A549 (cell line): ENCODE measurements at regions not wholly inside any gene's neighbourhood (a gene's known extent, or its start where the extent isn't known, plus 50 kb on each side); places are given as distances from the start of the nearest gene placed in this dataset.
"Not testable (repeated sequence)": the region's sequence is repeated elsewhere in the genome, so short reads cannot be mapped to it uniquely, and the experiment has no call there.

ENCODE experiments used
- ATAC-seq, 2 experiments: fragments of 200-7000 bp in 1 of 2; fragments of >200 bp in 1 of 2; cut with Nextera tagmentation in 1 of 2; cut with Tn5 transposase in 1 of 2; 3 replicates each; pipeline versions ENCODE4 v1.8.0 to v1.9.1; 2018 to 2020; ENCODE audit warnings: mild to moderate bottlenecking in 1 of 2, moderate library complexity in 1 of 2
- CTCF ChIA-PET: fragments of 300-600 bp; sonication (Branson Sonifier 250); formaldehyde crosslinking; extraction: SDS; loops from one replicate; lab custom pipeline; 2021; ENCODE audit warnings: antibody characterized with exemption, inconsistent platforms; lab: Yijun Ruan, JAX
- POLR2A ChIA-PET: fragments of 350-600 bp; formaldehyde crosslinking; extraction: SDS; loops from one replicate; lab custom pipeline; 2021; ENCODE audit warnings: antibody characterized with exemption, inconsistent platforms; lab: Yijun Ruan, JAX
- DNase-seq, 2 experiments: peaks; one replicate each; pipeline versions ENCODE4 v3.0.0 to v3.0.0-alpha.2; 2011 to 2016; ENCODE audit warnings: low read depth in 1 of 2, low spot score in 1 of 2
- FAIRE-seq: peaks from 2 replicates; lab custom pipeline; 2011; peaks lifted over from hg19 to GRCh38; lab: Jason Lieb, UNC
- H3K27ac ChIP-seq, 2 experiments: fragments of >200 bp; sonication (Bioruptor Twin); formaldehyde crosslinking; 3 replicates each; pipeline ENCODE4 v1.5.1; 2016 to 2017
- H3K4me1 ChIP-seq: fragments of >200 bp; sonication (Bioruptor Twin); formaldehyde crosslinking; 3 replicates; pipeline ENCODE4 v1.6.1; 2016
- H3K4me2 ChIP-seq: fragments of >200 bp; sonication (Bioruptor Twin); formaldehyde crosslinking; 3 replicates; pipeline ENCODE4 v1.6.1; 2016
- H3K4me3 ChIP-seq: fragments of >200 bp; sonication (Bioruptor Twin); formaldehyde crosslinking; 3 replicates; pipeline ENCODE4 v1.5.1; 2016
- H3K9me3 ChIP-seq: fragments of >200 bp; sonication (Bioruptor Twin); formaldehyde crosslinking; 3 replicates; pipeline ENCODE4 v1.6.1; 2016
- BCL3 ChIP-seq: fragments of >200 bp; sonication (Bioruptor Twin); formaldehyde crosslinking; IDR thresholded peaks from 3 replicates; pipeline ENCODE4 v1.6.1; 2016
- CBX2 ChIP-seq: fragments of 200-600 bp; sonication (generic); IDR thresholded peaks from 2 replicates; pipeline ENCODE4 v1.6.1; 2016; ENCODE audit warnings: low read depth, mild to moderate bottlenecking, borderline replicate concordance
- CBX8 ChIP-seq: fragments of 200-600 bp; sonication (generic); IDR thresholded peaks from 2 replicates; pipeline ENCODE4 v1.6.1; 2016
- CHD4 ChIP-seq: fragments of 200-600 bp; sonication (generic); IDR thresholded peaks from 2 replicates; pipeline ENCODE4 v1.6.1; 2016; ENCODE audit warnings: antibody characterized with exemption, mild to moderate bottlenecking, borderline replicate concordance
- EP300 ChIP-seq, 2 experiments: fragments of >200 bp; sonication (Bioruptor Twin); formaldehyde crosslinking; IDR thresholded peaks; 2 replicates in 1 of 2; 3 replicates in 1 of 2; pipeline ENCODE4 v1.6.1; 2016 to 2017
- ESRRA ChIP-seq: fragments of 150-350 bp; IDR thresholded peaks from 2 replicates; pipeline ENCODE4 v1.6.1; 2014; ENCODE audit warnings: mild to moderate bottlenecking, low read length, borderline replicate concordance
- FOSB ChIP-seq: fragments of 250-450 bp; sonication (Bioruptor Pico); IDR thresholded peaks from 2 replicates; pipeline ENCODE4 v1.5.0; 2020; ENCODE audit warnings: mild to moderate bottlenecking, moderate library complexity
- HDAC2 ChIP-seq: fragments of 200-600 bp; sonication (generic); IDR thresholded peaks from 2 replicates; pipeline ENCODE4 v1.6.1; 2016
- HEYL ChIP-seq: fragments of 250-450 bp; sonication (Bioruptor Pico); IDR thresholded peaks from 2 replicates; pipeline ENCODE4 v1.8.0; 2021; ENCODE audit warnings: mild to moderate bottlenecking, moderate library complexity
- HOXB13 ChIP-seq: fragments of 250-450 bp; sonication (Bioruptor Pico); IDR thresholded peaks from 2 replicates; pipeline ENCODE4 v1.5.0; 2020; ENCODE audit warnings: low read depth, mild to moderate bottlenecking, moderate library complexity
- HOXB5 ChIP-seq: fragments of 250-450 bp; sonication (Bioruptor Pico); IDR thresholded peaks from 2 replicates; pipeline ENCODE4 v1.5.0; 2020; ENCODE audit warnings: mild to moderate bottlenecking, moderate library complexity
- JUN ChIP-seq, 2 experiments: fragments of >200 bp; sonication (Bioruptor Twin); formaldehyde crosslinking; IDR thresholded peaks; 2 replicates in 1 of 2; 3 replicates in 1 of 2; pipeline ENCODE4 v1.6.1; 2016 to 2017
- JUNB ChIP-seq: fragments of >200 bp; sonication (Bioruptor Twin); formaldehyde crosslinking; IDR thresholded peaks from 2 replicates; pipeline ENCODE4 v1.6.1; 2016
- KDM1A ChIP-seq: fragments of 200-600 bp; sonication (generic); IDR thresholded peaks from 2 replicates; pipeline ENCODE4 v1.6.1; 2016; ENCODE audit warnings: low read depth, mild to moderate bottlenecking
- MAFK ChIP-seq: fragments of 450-650 bp; IDR thresholded peaks from 2 replicates; pipeline ENCODE4 v1.6.1; 2014; ENCODE audit not compliant: partially characterized antibody
- MYC ChIP-seq: IDR thresholded peaks from 2 replicates; pipeline ENCODE4 v1.6.1; 2012; ENCODE audit warnings: mild to moderate bottlenecking, inconsistent platforms, low read length, improper control_type of control experiment, borderline replicate concordance
- NR3C1 ChIP-seq: fragments of >200 bp; sonication (Bioruptor Twin); formaldehyde crosslinking; IDR thresholded peaks from 3 replicates; pipeline ENCODE4 v1.6.1; 2017
- RARB ChIP-seq: fragments of 250-450 bp; sonication (Bioruptor Pico); IDR thresholded peaks from 2 replicates; pipeline ENCODE4 v1.8.0; 2021; ENCODE audit warnings: mild to moderate bottlenecking, moderate library complexity
- REST ChIP-seq: fragments of 200-600 bp; sonication (generic); IDR thresholded peaks from 2 replicates; pipeline ENCODE4 v1.6.1; 2016; ENCODE audit warnings: antibody characterized with exemption, mild to moderate bottlenecking, moderate library complexity
- SMC3 ChIP-seq: fragments of >200 bp; sonication (Bioruptor Twin); formaldehyde crosslinking; IDR thresholded peaks from 3 replicates; pipeline ENCODE4 v1.6.1; 2018; ENCODE audit warnings: inconsistent platforms
- SREBF2 ChIP-seq: fragments of 450-650 bp; IDR thresholded peaks from 2 replicates; pipeline ENCODE4 v1.6.1; 2014; ENCODE audit warnings: mild to moderate bottlenecking, moderate library complexity
- TFCP2L1 ChIP-seq: fragments of 250-450 bp; sonication (Bioruptor Pico); IDR thresholded peaks from 2 replicates; pipeline ENCODE4 v1.5.0; 2021; ENCODE audit warnings: mild to moderate bottlenecking
- ZSCAN20 ChIP-seq: fragments of 250-450 bp; sonication (Bioruptor Pico); IDR thresholded peaks from 2 replicates; pipeline ENCODE4 v1.8.0; 2022; ENCODE audit warnings: mild to moderate bottlenecking, moderate library complexity
- WGBS: methylation state at CpG from one replicate; pipeline ENCODE4 v1.1.6; 2017; ENCODE audit errors: missing lambda C conversion rate; 5-methylcytosine and 5-hydroxymethylcytosine counted together
- TF ChIP-seq, protein P1 (sequence below): fragments of 250-450 bp; sonication (Bioruptor Pico); IDR thresholded peaks from 2 replicates; pipeline ENCODE4 v1.5.0; 2020; ENCODE audit warnings: low read depth, mild to moderate bottlenecking, moderate library complexity
- TF ChIP-seq, protein P2 (sequence below): fragments of 250-450 bp; sonication (Bioruptor Pico); IDR thresholded peaks from 2 replicates; pipeline ENCODE4 v1.5.0; 2021; ENCODE audit warnings: mild to moderate bottlenecking, moderate library complexity, borderline replicate concordance

GRCh38 chr3:34157491-34157890 lies 359.1 kb downstream of the PDCD6IP start:
- no peak for DNase-seq
- H3K4me3 ChIP-seq = no peak overlapping the region
- no peak overlapping the region for H3K4me2 ChIP-seq
- H3K27ac ChIP-seq = no peak overlapping the region
- ATAC-seq = no peak
- TF ChIP-seq HOXB5 (CRISPR knock-in tag) (no peak), HDAC2 (no peak), KDM1A (no peak), ESRRA (no peak), REST (no peak), EP300 (IDR thresholded peaks at IDR 0.05) (no peak), CBX2 (no peak), ZSCAN20 (CRISPR knock-in tag) (no peak), MYC (no peak), MAFK (no peak), JUNB (no peak), JUN (IDR thresholded peaks at IDR 0.05) (no peak)
- TF ChIP-seq, protein P1, sequence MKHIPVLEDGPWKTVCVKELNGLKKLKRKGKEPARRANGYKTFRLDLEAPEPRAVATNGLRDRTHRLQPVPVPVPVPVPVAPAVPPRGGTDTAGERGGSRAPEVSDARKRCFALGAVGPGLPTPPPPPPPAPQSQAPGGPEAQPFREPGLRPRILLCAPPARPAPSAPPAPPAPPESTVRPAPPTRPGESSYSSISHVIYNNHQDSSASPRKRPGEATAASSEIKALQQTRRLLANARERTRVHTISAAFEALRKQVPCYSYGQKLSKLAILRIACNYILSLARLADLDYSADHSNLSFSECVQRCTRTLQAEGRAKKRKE = no peak
- no peaks in the 10 kb centered on the region for H3K4me1 ChIP-seq
- ChIA-PET POLR2A (no interaction called here), CTCF (no interaction called here)
- H3K9me3 ChIP-seq = no peaks in the 10 kb centered on the region
- FAIRE-seq = peak; percentile 43

DNA sequence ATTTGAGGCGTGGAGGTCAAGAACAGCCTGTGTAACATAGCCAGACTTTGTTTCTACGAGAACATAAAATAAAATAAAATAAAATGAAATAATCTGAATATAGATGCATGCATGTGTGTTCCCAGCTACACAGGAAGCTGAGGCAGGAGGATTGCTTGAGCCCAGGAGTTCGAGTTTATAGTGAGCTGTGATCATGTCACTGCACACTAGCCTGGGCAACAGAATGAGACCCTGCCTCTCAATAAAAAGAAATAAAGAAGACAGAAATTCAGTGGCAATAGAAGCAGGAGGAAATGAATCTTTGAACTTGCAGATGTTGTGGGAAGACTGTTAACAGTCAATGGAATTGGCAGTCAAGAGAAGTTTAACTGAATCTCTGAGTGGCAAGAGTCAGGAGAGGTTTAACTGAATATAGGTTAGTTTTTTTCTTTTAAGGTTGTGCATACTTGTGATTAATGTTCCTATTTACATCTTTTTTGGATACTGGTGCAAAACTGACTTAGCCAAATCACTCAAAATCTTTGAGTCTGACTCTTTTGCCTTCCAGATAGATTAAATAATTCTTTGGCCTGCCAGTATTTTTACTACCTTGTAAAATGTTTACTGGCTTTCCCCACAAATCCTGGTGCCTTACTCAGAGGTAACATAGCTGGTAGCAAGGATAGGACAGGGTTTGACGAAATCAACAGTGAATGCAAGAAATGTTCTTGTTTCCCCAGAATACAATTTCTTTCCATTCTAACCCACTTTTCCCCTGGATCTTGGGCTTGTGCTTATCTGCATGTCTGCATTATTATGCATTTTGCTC lies 361.4 kb downstream of the PDCD6IP start:
- H3K4me3 ChIP-seq = no peak overlapping the region
- ATAC-seq (no peak), DNase-seq (no peak), FAIRE-seq (no peak)
- TF ChIP-seq SMC3 (no peak), EP300 (IDR thresholded peaks at IDR 0.05) (no peak), TFCP2L1 (no peak), ZSCAN20 (CRISPR knock-in tag) (no peak), HOXB13 (no peak)
- H3K4me1 ChIP-seq = no peaks in the 10 kb centered on the region
- no peak overlapping the region for H3K4me2 ChIP-seq
- ChIA-PET CTCF (no interaction called here), POLR2A (no interaction called here)
- H3K9me3 ChIP-seq = no peaks in the 10 kb centered on the region
- no peak overlapping the region for H3K27ac ChIP-seq
- 41% methylated on average over 4 of the region's 4 CpGs for WGBS

DNA sequence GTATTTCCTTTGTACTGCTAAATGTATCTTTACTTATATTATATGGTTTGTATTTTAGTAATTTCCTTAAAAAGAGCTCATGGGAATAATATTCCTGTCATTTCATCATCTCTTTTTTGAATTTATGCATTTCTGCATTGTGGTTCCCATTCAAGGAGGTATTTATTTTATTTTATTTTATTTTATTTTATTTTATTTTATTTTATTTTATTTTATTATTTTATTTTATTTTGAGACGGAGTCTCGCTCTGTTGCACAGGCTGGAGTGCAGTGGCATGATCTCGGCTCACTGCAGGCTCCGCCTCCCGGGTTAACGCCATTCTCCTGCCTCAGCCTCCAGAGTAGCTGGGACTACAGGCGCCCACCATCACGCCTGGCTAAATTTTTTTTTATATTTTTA lies 371.2 kb downstream of the PDCD6IP start:
- FAIRE-seq, H3K4me2 ChIP-seq, CTCF ChIA-PET, H3K4me3 ChIP-seq, DNase-seq, ATAC-seq, H3K27ac ChIP-seq, POLR2A ChIA-PET, H3K4me1 ChIP-seq, H3K9me3 ChIP-seq: not testable (repeated sequence)
- WGBS = 92% methylated on average over 8 of the region's 8 CpGs

- ChIA-PET POLR2A (no interaction called here), CTCF (interaction anchor here (0.7 kb wide), 1 partner anchor 201 kb away, joined by 3 read pairs; no protein-coding TSS in a partner anchor)
- no peak overlapping the region for H3K4me2 ChIP-seq
- H3K4me1 ChIP-seq = no peaks in the 10 kb centered on the region
- FAIRE-seq (no peak), DNase-seq (no peak), ATAC-seq (no peak)
- H3K27ac ChIP-seq = no peak overlapping the region
- H3K9me3 ChIP-seq = no peaks in the 10 kb centered on the region
- no peak overlapping the region for H3K4me3 ChIP-seq
- no peak for TF ChIP-seq KDM1A
- no peak for TF ChIP-seq RARB (CRISPR knock-in tag)
- no peak for TF ChIP-seq HOXB5 (CRISPR knock-in tag)
- no peak for TF ChIP-seq SMC3
- no peak for TF ChIP-seq FOSB
- no peak for TF ChIP-seq CBX2
- TF ChIP-seq, protein P2, sequence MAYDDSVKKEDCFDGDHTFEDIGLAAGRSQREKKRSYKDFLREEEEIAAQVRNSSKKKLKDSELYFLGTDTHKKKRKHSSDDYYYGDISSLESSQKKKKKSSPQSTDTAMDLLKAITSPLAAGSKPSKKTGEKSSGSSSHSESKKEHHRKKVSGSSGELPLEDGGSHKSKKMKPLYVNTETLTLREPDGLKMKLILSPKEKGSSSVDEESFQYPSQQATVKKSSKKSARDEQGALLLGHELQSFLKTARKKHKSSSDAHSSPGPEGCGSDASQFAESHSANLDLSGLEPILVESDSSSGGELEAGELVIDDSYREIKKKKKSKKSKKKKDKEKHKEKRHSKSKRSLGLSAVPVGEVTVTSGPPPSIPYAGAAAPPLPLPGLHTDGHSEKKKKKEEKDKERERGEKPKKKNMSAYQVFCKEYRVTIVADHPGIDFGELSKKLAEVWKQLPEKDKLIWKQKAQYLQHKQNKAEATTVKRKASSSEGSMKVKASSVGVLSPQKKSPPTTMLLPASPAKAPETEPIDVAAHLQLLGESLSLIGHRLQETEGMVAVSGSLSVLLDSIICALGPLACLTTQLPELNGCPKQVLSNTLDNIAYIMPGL (CRISPR knock-in tag) = no peak
- TF ChIP-seq HEYL = no peak
- no peak for TF ChIP-seq CHD4
- TF ChIP-seq SREBF2 = no peak
- no peak for TF ChIP-seq CBX8
- TF ChIP-seq BCL3 = no peak
- TF ChIP-seq NR3C1 = no peak
These were observed 376.3 kb downstream of the PDCD6IP start for GRCh38 chr3:34174740-34175139.
